Stimulated activated CD8-positive, alpha-beta memory T cell treated with anti-CD3 and anti-CD28 coated beads, Interleukin-15, amount 100 ng/mL, for 48 hours (primary cell): ENCODE measurements at regions not wholly inside any gene's neighbourhood (a gene's known extent, or its start where the extent isn't known, plus 50 kb on each side); places are given as distances from the start of the nearest gene placed in this dataset.

ENCODE experiments used
- DNase-seq, 2 donors: peaks; one replicate each; pipeline ENCODE4 v3.0.0-alpha.2; 2020; ENCODE audit warnings: low read depth in 2 of 2

DNA sequence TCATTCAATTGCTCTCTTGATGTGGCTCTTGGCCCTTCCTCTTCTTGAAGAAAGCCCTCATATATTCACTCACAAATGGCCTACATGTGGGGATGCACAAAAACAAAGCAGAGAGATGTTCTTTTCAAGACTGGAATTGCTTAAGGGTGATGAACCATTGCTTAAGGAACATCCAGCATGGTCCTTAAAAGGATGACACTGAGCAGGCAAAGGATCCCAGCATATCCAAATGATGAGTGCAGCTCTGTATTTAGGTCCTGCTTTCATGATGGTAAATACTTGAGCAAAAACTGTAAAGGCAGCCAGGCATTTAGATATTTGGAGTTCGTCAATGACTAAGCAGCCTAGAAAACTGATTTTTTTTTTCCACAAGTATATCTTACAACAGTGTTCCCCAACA lies 173.8 kb upstream of the ARRDC4 start:
- DNase-seq: no peak

DNA sequence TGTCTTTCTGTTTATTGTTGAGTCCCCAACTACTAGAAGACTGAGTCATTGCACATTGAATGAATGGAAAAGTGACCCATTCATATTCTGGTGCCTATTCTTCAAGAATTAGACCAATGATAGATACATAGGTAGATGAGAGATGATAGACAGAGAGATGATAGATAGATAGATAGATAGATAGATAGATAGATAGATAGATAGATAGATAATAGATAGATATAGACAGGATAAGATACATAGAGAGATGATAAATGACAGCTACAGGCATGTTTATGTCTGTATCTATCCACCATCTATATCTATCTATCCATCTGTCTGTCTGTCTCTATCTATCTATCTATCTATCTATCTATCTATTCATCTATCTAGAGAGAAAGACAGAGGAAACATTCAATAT lies 170.3 kb upstream of the ARRDC4 start:
- no peak for DNase-seq

DNA sequence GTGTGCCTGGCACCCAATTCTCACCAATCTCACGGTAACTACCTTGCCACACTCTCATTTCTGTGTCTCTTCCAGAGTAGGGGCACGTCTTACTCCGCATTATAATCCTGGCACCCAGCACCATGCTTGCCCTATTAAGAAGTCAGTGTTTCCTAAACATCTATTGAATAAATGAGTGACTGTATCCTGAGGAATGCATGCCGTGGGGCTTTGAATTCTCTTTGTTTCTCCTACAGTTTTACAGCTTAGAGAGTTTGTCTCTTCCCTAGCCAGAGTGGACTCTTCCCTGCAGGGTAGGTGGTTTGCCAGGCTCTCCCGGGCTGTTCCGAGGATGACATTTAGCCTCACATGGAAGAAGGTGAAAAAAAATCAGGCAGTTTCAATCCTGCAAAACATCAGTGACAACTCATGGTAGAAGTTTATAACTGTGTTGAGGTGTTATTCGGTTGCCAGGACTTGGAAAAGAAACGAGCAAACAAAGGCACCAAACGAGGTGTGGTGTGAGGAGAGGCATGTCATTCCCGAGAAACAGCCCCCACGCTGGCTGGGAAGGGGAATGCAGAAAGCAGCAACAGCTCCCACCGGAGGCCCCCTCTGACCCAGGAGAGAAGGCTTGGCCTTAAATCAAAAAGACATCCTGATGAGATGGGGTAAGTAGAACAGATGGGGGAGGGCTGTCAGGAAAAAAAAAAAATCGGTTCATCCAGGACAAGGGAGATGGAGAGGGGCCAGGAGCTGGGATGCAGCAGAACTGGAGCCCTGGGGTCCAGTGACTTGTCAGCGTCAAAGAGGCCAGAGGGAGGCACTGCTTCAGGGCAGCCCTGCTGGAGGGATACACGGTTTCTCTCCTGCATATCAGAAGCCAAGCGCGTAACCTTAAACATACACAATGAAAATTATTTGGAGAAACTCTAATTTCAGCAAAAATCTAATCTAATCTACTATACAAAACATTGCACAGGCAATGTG lies 168.4 kb upstream of the ARRDC4 start:
- no peak for DNase-seq

DNA sequence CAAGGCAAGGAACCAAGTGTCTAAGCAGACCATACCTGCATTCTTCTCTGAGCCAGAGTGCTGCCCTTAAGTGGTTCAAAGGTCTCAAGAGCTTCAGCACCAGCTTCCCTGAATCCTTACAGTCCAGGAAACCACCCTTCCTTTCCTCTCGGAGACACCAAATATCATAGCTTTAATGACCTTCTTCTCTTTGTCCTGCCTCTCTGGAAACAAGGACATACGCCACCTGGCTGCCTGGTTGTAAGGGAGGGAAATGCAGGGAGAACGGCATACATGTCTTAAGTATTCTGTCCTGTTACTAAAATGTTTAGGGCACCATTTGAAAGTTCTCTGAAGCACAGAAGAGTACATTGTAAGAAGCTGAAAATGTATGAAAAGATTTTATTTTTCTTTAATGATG lies 155.6 kb upstream of the ARRDC4 start:
- no peak for DNase-seq

- DNase-seq: no peak
Measured at GRCh38 chr15:97806766-97807165, 153.7 kb upstream of the ARRDC4 start.

DNA sequence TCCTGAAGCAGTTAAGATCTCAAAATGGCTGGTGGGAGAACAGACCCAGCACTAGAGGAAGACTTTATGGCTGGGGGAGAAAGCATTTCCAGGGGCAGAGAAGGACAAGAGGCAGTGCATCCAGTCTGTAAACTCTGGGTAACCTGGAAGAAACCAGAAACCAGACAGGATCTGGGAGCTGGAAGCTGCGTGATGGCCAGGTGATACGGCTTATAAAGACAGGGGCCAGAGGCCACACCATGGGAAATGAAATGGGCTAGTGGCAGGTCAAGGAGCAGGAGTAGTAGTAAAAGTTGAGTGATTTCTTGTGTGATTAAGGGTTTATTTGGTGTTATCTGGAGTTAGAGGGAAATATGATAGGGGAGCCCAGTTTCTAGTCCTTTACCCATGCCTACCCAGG lies 144.7 kb upstream of the ARRDC4 start:
- no peak for DNase-seq

- DNase-seq: no peak
Measured at GRCh38 chr15:97817276-97817890, 143.1 kb upstream of the ARRDC4 start.

- no peak for DNase-seq
Measured at GRCh38 chr15:97836003-97836402, 124.5 kb upstream of the ARRDC4 start.

DNA sequence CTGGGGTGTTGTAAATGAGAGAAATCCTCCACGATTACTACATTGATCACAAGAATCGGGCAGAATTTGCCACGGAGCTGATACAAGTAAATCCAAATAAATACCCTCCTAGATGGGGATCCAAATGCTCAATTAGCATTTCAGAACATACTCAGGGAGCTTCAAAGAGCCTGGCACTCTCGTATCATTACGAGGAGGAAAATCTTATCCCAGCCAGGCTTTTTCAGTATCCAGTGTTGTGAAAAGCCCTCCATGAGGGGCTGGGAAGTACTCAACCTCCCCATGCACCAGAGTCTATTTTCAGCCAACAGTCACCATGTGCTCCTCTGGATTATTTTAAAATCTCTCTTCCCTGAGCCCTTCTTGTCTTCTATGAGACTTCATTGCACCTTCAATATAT lies 122.6 kb upstream of the ARRDC4 start:
- no peak for DNase-seq

DNA sequence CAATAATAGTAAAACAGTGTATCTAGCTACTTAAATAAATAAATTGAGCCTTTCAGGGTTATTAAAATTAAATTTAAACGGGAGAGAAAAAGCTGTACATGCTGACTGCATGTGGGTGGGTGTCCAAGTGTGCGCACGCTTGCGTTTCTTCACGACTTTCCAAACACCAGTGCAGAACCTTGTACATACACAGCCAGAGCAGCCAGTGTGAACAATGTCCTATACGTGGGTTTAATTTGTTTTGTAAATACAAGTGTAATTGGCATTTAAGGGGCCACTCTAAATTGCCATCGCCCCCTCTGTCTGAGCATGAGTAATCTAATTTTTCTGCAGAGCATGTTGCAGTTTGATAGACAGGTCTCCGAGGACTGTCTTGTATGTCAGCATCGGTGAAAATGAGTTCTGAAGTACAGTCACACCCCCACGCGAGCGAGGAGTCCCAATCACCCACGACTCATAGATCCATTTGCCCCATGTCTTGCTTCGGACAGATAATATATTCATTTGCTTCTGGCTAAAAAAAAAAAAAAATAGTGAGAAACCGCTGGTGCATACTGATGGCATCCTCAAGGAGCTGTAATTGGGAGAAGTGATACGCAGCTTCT lies 121.8 kb upstream of the ARRDC4 start:
- DNase-seq: no peak

GRCh38 chr15:97840501-97840900 lies 120.0 kb upstream of the ARRDC4 start:
- DNase-seq: no peak

- DNase-seq: no peak
Measured at GRCh38 chr15:97841558-97841957, 118.9 kb upstream of the ARRDC4 start.

GRCh38 chr15:97849183-97849582 lies 111.3 kb upstream of the ARRDC4 start:
- no peak for DNase-seq

- no peak for DNase-seq
Measured at GRCh38 chr15:97858296-97858695, 102.2 kb upstream of the ARRDC4 start.

DNA sequence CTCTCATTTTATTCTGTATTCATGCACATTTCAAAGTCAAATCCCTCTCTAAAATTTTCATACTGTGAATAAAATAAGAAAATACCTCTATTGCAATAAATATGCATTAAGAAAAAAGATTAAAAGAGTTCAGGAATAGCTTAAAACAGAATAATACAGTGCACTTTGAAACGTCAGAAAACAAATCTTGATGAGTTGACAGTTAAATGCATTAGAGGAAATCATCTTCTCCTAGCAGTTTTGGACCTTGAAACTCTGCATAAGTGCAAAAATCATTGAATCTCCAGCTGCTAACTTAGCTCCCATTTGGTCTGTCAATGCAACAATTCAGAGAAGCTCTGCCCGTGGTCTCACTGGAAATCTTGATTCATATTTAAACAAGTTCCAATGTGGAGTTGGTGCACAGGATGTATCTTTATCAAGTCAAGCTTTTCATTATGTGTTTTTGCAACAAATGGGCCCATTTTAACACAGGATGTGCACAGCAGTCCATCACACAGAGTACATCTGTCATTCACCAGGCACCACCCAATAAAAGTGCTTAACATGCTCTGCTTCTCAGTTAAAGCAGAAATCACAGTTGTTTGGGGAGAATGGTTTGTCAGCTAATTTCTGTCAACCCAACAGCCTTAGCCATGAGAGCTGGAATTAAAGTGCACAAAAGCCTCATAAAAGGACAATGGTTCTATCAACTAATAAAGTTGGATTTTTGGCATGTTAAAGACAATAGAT lies 98.8 kb upstream of the ARRDC4 start:
- DNase-seq: no peak

- DNase-seq: no peak
Measured at GRCh38 chr15:97866959-97867358, 93.5 kb upstream of the ARRDC4 start.

DNA sequence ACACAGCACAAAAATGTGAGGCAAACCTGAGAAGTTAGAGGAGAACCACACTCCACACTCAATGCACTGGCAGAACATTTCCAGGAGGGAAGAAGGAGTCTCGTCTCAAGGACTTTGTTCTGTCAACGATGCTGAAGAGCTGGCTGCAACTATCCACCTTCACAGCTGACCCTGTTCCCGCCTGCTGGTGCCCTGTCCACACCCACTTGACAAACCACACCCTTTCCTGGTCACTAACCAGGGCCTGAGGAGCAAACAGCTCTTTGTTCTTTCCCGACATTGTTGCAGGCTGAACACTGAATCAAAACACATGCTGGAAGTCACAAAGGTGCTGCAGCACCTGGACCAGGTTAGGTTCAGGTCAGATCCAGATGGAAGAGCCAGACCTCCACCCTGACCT lies 92.6 kb upstream of the ARRDC4 start:
- no peak for DNase-seq

DNA sequence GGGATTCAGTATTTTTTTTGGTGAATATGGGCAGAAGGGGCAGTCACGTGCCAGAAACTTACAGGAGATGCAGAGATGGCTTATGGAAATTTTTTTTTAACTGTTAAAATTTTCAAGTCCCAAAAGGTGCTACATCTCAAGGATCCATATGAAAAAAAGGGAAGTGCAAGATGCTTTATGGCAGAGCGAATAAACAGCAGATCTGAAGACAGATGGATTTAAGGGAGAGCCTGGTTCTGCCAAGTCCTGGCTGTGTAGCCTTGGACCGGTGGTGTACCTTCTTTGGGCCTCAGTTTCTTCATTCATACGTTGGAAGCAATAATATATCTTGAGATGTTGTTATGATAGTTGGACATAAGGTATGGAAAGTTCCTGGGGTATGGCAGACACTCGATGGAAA lies 91.5 kb upstream of the ARRDC4 start:
- no peak for DNase-seq

DNA sequence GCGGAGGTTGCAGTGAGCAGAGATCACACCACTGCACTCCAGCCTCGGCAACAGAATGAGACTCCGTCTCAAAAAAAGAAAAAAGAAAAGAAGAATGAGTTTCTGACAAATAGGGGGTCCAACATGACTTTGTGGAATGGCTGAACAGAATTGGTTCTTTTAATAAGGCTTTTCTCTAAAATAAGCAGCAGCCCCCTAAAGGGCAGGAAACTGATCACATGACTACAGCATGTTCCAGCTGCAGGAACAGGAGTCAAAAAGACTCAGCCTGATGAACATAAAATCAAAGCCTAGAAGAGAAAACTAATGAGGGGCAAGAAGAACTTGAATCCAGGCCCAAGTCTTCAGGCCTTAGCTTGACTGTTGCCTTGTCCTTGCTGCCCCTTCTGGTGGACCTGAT lies 89.7 kb upstream of the ARRDC4 start:
- no peak for DNase-seq

- DNase-seq: no peak
Measured at GRCh38 chr15:97874139-97874538, 86.4 kb upstream of the ARRDC4 start.

- no peak for DNase-seq
Measured at GRCh38 chr15:97875025-97875512, 85.4 kb upstream of the ARRDC4 start.
